NCI-H345 treated with DMSO at 0.1 percent for 48 hours (cell line): ENCODE measurements at regions not wholly inside any gene's neighbourhood (a gene's known extent, or its start where the extent isn't known, plus 50 kb on each side); places are given as distances from the start of the nearest gene placed in this dataset.
A peak's percentile ranks its signal among the peaks of the same experiment; 100 is the strongest.

Source experiments
- DNase-seq: peaks from one replicate; lab custom pipeline; 2025; ENCODE audit not compliant: unreplicated experiment; lab: John Stamatoyannopoulos, UW

DNA sequence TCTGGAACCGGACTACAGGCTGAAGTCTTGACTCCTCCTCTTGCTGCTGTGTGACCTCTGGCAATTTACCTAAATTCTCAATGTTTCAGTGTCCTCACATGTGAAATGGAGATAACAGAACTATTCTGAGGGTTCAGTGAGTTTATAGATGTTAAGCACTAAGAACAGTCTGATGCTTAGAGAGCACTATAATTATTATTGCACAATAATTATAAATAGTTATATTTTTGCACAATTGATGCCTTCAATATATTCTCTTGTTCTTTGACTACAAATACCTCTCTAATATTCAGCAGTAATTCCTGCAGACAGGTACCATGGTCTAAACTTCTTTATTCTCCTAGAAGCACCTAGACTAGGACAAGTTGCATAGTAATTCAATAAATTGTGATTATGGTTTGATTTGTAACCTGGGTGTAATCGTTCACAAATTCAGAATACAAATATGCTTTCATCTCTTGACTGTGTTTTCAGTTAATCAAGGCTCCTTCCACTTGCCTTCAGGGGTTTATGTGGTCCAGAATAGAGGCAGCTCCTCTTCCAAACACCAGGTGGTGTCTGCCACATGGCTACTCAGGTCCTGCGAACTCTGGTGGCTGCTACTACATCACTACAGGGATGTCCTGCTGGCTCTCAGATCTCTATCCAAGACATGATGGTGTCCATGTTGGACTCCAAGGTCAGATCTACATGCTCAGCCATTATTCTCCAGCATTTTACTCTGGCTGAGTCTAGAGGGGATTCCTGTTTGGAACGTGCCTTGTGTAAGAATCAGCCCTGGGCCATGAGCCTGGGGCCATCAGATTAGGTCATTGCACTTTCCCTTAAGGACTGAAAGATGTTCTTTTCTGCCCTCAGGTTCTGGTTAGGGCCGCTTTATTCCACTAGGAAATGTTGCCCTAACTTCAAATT is 103.4 kb downstream of the QRFPR start:
- no peak for DNase-seq

DNA sequence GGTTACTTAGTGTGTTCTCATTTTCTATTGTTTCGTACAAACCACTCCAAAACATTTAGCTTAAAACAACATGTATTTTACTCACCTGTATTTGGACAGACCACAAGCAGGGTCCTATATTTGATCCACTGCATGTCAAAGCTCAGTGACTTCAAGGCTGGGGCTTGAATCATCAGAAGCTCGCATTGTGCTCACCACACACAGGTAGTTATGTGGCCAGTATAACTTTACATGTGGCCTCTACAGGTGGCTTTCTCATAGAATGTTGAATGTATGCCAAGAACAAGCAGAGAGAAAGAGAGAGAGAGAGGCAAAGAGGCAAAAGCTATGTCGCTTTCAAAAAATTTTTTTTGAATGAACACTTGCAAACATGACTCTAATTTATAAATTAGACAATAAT is 107.6 kb downstream of the QRFPR start:
- DNase-seq = no peak

DNA sequence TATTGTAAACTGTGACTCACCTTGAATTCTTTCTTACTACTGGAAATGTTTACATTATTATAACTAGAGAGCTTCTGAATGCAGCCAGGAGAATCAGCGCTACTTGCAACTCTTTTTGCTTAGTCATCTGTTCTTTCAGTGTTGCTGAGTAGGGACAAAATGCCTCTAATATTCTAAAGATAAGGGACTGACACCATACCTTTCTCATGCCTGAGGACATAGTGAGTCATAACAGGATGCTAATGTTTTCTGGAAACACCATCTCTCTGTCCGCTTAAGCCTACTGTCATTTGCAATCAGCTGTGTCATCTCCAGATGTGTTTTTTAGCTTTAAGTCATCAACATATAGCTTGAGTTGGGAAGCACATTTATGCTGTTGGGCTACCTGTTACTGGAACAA is 108.3 kb downstream of the QRFPR start:
- DNase-seq = no peak

DNA sequence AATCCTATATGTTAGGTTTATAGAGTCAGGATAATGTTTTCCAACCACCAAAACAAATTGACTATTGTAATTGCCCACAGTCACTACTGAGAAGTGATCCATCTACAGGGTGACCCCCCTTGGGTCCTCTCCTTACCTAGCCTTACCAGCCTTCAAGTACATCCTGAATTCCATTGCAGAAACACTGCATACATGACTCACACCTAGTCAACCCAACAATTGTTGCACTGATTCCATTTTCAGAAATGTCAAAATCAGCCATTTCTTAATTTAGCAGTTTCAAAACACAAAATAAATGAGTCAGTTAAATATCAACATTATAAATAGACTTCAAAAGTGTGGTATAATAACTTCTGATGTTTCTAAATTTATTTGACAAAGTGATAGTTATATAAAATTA is 106.3 kb upstream of the TNIP3 start:
- no peak for DNase-seq

DNA sequence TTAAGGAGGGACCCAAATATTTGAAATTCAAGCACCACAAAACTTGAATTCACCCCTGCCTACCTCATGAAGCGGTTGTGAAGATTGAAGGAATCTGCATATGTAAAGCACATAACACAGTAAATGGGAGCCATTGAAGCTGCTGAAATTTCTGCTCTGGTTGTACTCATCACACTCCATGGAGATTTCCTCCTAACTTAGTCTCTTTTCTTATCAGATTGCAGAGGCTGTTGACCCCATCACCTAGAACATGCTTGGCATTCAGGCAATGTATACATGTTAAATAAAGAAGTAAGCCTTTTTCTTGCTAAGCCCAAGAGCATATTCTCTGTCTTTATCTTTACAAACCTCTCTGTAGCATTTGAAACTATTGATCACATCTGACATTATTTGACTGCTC is 104.9 kb upstream of the TNIP3 start:
- no peak for DNase-seq

DNA sequence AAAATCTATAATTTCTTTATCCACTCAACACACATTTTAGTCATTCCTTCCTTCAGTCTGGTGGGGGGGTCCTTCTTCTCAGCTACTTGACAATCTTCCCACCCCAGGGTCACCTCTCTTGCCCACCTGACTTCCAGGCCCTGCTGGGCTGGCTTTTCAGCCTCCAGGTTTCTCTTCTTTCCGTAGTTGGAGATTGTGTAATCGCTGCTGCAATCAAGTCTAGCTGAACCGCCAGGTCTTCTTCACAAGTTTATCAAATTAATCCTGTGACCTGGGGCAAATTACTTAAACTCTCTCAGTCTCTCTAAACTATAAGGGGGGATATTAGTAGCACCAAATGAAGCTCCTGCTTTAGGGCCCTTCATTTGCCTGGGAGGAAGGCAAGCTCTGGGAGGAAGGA is 102.9 kb upstream of the TNIP3 start:
- DNase-seq = no peak

DNA sequence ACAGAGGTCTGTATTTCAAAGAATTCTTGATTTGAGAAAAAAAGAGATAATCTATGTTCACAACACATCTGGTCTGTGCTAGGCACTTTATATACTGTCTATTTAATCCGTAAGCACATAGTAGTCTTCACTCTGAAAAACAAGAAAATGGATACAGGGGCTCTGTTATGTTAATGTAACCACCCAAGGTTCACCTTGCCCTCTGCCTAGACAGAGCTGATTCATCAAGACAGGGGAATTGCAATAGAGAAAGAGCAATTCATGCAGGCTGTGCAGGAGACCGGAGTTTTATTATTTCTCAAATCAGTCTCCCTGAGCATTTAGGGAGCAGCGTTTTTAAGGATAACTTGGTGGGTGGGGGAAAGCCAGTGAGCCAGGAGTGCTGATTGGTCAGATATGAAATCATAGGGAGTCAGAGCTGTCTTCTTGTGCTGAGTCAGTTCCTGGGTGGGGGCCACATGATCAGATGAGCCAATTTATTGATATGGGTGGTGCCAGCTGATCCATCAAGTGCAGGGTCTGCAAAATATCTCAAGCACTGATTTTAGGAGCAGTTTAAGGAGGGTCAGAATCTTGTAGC is 92.9 kb upstream of the TNIP3 start:
- DNase-seq = no peak

DNA sequence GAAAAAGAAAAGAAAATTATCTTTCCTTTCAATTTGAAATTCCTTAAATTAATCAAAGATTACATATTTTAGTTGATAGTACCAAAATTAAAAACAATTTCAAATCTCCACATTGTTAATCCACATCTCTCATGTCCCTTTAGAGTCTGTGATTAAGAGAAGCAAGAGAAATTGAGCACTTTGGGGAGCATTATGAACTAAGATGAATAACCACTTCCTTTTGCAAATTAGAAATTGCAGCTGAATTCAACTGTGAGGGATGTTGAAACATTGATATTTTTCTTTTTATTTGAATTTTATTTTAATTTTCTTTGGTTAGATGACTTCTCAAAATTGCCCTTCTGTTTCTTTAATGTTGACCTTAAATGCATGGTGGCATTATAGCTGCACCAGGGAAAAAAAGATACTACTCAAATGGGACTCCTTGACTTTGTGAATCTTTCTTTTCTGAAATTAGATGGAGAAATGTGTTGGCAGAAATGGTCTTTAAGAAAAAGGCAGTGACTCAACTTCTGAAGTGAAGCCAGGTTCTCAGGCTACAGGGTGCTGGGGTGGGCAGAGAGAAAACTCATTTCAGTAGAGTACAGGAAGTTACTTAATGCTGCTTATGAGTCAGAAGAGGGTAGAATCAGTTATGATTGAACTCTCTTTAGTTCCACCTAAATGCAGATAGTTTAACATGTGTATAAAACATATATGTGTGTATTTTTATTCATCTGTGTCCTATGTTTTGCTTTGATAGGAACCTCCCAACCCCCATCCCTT is 92.0 kb upstream of the TNIP3 start:
- DNase-seq = no peak

DNA sequence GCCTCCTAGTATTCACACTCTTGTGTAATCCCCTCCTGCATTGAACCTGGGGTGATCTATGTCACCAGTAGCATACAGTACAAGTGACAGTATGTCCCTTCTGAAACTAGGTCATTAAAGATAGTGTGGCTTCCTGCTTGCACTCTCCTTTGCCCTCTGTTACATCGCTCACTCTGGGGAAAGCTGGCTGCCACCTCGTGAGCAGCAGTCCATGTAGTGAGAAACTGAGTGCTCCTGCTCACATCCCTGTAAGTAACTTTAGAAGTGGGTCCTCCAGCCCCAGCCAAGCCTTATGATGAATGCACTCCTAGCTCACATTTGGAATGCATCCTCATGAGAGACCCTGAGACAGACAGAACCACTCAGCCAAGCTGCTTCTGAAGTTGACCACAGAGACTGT is 89.8 kb upstream of the TNIP3 start:
- DNase-seq = no peak

DNA sequence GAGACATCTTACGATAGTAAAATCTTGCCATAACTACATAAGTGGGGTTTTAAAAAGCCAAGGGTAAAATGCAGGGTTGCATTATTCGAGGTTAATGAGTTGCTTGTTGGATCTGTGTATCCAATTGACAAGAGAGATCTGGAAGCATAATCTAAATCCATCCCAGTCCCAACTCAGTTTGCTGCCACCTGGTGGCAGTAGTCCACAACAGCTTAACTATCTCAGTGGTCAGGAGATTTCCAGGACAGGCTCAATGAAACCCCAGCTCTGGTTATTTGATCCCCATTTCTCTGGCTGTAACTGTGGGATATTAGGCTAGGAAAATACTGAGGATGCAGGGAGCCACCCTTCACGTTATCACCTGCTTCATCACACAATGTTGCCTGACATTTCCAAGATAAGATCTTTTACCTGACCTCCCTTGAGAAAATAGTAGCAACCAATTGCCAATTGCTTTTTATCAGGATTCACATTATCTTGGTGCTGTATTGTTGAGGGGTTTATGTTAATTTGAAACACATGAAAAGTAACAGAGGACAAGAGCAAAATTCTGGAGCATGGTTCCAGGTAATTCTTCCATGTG is 88.2 kb upstream of the TNIP3 start:
- DNase-seq = peak; percentile 17

DNA sequence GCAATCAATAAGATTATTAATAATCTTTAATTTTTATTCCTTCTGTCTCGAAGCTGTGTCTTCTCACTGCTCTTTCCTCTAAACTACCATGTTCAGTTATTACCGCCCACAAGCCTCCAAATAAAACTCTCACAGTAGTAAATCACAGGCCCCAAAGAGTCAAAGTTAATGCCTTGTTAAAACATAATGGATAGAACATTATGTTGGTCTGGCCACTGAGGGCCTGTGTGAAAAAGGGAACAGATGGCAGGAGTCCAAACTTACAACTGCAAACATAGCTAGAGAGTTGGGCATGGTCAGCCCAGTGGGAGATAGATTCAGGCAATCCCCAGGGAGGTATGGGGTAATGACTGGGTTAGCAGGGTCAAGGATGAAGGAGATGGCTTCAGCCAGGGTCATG is 84.6 kb upstream of the TNIP3 start:
- DNase-seq = no peak

DNA sequence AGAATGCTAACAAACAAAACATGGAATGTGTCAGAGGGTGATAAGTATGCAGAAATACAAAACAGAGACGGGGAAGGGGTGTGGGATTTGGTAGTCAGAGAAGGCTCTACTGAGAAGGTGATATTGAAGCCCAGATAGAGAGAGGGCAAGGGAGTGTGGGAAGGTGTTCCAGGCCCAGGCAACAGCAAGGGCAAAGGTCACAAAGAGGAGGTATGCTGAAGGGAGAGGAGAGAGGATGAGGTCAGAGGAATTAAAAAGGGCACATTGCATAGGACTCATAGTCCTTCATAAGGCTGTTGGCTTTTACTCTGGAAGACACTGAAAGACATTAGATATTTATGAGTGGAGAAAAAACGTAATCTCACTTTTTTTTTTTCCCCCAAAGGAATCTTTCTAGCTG is 82.6 kb upstream of the TNIP3 start:
- DNase-seq = no peak

DNA sequence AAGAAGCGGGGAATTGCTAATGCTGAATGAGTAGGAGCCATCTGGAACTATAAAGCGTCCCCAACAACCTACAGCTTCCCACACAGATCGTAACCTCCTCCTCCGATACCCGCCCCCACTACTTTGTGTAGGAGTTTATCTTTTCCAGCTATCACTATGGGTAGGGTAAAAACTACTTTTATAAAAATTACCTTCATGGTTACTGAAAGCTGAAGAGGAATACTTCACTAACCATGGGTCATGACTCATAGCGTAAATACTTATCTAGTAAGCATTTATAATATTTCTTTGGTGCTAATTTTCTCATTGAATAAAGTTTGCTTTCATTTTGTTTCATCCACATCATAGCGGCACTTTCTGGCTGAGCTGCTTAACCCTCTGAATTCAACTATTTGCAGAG is 79.4 kb upstream of the TNIP3 start:
- no peak for DNase-seq

DNA sequence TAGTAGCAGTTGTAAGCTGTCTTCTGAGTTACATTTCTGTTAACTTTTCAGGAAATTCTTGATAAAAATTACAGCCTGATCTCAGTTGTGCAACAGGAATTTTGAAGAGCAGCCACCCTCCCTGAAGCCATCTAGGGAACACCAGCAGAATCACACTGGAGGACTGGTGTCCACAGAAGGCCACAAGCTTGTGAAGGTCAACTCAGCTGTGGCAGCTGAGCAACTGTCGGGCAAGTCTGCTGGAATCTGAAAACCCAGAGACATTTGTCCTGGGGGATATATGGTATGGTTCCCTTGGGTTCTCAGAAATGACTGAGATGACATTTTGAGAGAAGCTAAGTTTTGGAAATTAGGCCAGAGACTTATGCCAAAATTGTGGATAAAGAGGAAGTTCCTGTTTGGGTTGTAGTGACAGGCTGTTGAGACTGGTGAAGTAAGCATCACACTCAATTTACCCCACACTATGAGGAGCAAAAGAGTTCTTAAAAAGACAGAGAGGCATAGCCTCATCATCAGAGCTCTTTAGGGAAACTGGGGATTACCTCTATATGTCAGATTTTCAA is 78.1 kb upstream of the TNIP3 start:
- DNase-seq = no peak

DNA sequence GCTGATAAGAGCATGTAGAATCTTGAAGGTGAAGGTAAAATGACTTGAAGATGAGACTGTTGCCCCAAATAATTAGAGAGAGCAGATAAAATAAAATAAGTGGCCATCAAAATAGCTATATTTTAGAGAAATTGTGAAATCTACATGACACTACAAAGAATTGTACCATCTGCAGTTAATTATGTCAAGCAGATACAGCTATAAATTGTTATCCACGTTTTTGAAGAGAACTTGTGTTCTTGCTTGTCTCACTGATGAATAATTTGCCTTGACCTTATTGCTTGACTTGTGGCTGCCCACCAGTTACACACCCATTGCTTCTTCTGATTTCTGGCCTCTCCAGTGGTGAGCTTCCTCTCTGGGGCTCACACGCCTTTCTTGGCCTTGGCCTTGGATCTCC is 75.8 kb upstream of the TNIP3 start:
- no peak for DNase-seq

DNA sequence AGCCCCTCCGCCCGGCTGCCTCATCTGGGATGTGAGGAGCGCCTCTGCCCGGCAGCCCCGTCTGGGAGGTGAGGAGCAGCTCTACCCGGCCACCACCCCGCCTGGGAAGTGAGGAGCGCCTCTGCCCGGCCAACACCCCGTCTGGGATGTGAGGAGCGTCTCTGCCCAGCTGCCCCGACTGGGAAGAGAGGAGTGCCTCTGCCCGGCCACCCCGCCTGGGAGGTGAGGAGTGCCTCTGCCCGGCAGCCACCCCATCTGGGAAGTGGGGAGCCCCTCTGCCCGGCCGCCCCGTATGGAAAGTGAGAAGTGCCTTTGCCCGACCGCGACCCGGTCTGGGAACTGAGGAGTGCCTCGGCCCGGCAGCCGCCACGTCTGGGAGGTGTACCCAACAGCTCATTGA is 74.3 kb upstream of the TNIP3 start:
- DNase-seq = no peak

DNA sequence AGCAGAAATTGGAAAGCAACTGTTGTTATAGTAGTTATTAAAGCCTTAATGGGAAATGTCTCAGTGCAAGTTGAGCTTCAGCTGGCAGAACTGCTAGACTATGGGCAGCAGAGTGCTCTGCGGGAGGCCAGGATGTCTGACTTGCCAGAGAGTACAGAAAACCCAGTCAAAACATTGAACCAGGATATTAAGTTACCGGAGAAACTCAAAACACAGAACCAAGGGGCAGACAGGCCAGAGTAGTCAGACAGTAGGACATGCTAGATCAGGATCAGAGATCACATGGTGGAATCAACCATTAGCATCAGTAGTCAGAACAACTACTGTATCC is 72.9 kb upstream of the TNIP3 start:
- no peak for DNase-seq

DNA sequence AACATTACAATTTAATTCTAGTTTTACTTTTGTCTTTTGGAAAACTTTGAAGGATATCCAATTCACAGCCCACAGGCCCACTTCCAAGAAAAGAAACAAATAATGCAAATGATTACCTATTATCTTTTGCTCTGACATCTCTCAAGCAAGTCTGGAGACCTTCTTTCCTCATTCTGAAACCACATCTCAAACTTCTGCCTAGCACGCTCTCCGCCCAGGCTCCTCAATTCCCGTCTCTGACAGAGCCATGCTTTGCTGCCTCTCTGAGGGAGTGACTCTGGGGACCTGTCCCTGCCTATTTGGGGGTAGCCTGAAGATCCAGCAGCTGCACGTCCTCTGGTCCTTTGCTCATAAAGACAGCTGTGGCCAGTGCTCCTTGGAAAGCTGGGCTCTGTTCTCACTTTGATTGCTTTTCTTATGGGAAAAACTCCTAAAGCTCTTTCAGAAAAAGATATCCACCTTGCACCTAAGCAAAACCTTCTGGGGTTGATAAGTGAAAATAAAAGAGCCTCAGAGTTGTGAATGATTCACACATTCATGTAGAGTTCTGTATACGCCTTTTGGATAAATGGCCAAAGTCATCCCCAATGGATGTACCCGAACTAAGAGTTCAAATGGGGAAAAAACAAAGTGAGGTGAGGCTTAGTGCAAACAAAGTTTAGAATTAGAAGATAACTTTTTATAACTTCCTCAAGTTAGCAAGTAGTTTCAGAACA is 72.4 kb upstream of the TNIP3 start:
- DNase-seq = no peak

DNA sequence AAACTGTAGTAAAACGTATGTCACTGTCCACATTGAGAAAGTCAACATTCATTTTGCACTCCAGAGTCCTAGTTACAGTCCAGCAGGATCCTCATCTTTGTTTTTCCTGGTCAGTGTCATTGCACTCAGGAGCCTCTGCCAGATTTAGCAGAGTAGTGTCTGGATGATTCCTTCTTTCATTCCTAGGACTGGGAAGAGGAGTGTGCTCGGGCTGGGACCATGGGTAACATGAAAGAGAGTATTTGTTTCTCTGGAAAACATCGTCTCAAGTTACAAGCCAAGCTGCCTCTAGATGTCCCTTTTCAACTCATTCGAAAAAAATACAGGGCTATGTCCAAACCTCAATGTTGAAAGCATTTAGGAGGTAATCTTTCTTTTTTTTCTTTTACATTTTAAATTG is 69.9 kb upstream of the TNIP3 start:
- DNase-seq = no peak

DNA sequence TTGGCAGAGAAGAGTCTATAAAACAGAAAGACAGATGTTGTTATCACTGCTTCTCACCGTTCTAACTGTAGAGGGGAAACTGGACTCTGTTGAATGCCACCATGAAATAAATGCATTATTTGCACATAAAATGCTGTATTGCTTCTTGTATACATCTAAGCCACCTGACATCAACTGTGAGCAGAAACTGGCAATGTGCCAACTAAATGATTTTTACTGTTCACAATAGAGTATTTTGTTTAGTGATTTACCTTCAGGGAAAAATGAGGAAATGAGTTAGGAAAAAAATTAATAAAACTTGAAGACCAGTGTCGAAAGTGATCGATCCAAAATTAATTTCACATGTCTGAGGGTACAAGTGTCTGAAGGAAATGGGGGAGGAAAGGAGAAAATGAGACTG is 65.9 kb upstream of the TNIP3 start:
- no peak for DNase-seq

DNA sequence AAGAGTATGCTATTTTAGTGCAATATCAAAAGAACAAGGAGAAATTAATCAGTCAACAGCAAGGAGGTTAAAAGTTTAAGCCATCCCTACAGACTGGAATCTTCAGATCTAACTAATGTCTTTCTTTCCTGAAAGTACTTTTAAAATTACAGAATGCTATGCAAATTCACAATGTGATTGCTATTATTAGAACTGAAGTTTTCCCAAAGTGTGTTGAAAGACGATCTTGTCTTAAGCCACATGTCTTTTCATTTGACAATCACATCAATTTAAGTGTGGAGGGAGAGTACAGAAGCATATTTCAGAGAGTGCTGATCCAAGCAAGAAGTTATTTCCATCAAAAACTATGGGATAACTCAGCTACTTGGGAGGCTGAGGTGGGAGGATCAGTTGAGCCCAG is 64.7 kb upstream of the TNIP3 start:
- DNase-seq = no peak
